Uterus (tissue), 2 donors: ENCODE measurements at regions not wholly inside any gene's neighbourhood (a gene's known extent, or its start where the extent isn't known, plus 50 kb on each side); places are given as distances from the start of the nearest gene placed in this dataset.

Experiments used
- POLR2A ChIP-seq, 2 donors: fragments of 450-650 bp; IDR thresholded peaks; one replicate each; pipeline ENCODE4 v1.6.1; 2016; ENCODE audit warnings: antibody characterized with exemption in 2 of 2, mild to moderate bottlenecking in 1 of 2, moderate library complexity in 1 of 2
- TF ChIP-seq, protein P1 (sequence below), 4 experiments: fragments of 200-600 bp in 2 of 4; fragments of 450-650 bp in 2 of 4; sonication (generic) in 2 of 4; IDR thresholded peaks; one replicate each; pipeline ENCODE4 v1.5.1; 2016 to 2019; ENCODE audit warnings: antibody characterized with exemption in 4 of 4, mild to moderate bottlenecking in 2 of 4, moderate library complexity in 1 of 4

DNA sequence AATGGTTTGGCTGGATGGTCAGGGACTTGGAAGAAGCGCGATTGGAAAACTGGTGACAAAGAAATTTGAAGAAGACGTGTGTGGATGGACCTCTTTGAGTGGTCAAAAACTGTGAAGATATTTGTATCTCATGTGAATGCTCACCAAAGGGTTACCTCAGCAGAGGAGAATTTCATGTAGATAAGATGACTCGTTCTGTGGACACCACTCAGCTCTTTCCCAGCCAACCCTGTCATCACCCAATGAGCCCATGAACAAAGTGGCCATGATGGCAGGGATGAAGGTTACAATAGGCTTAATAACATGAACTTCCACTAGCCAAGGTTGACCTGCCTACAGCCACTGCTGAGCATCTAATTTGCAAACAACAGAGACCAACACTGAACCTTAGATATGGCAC, 248.3 kb downstream of the KCNE4 start:
- TF ChIP-seq, protein P1, sequence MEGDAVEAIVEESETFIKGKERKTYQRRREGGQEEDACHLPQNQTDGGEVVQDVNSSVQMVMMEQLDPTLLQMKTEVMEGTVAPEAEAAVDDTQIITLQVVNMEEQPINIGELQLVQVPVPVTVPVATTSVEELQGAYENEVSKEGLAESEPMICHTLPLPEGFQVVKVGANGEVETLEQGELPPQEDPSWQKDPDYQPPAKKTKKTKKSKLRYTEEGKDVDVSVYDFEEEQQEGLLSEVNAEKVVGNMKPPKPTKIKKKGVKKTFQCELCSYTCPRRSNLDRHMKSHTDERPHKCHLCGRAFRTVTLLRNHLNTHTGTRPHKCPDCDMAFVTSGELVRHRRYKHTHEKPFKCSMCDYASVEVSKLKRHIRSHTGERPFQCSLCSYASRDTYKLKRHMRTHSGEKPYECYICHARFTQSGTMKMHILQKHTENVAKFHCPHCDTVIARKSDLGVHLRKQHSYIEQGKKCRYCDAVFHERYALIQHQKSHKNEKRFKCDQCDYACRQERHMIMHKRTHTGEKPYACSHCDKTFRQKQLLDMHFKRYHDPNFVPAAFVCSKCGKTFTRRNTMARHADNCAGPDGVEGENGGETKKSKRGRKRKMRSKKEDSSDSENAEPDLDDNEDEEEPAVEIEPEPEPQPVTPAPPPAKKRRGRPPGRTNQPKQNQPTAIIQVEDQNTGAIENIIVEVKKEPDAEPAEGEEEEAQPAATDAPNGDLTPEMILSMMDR (IDR thresholded peaks at IDR 0.05) = no peak
- no peak for TF ChIP-seq POLR2A (IDR thresholded peaks at IDR 0.05)
